Hepatocyte (in vitro differentiated cells): ENCODE measurements at regions not wholly inside any gene's neighbourhood (a gene's known extent, or its start where the extent isn't known, plus 50 kb on each side); places are given as distances from the start of the nearest gene placed in this dataset.

Source experiments
- CTCF ChIP-seq: fragments of 200-600 bp; sonication (generic); IDR thresholded peaks from 2 replicates; pipeline ENCODE4 v1.5.1; 2016; ENCODE audit warnings: antibody characterized with exemption, mild to moderate bottlenecking; ENCODE audit not compliant: poor library complexity
- EZH2 ChIP-seq: fragments of 200-600 bp; sonication (generic); IDR thresholded peaks from 2 replicates; pipeline ENCODE4 v1.6.1; 2016; ENCODE audit warnings: antibody characterized with exemption, mild to moderate bottlenecking, borderline replicate concordance
- EZH2phosphoT487 ChIP-seq: fragments of 200-600 bp; sonication (generic); IDR thresholded peaks from one replicate; pipeline ENCODE4 v1.6.1; 2018; ENCODE audit warnings: antibody characterized with exemption, mild to moderate bottlenecking, low read depth, moderate library complexity; ENCODE audit not compliant: unreplicated experiment, severe bottlenecking

DNA sequence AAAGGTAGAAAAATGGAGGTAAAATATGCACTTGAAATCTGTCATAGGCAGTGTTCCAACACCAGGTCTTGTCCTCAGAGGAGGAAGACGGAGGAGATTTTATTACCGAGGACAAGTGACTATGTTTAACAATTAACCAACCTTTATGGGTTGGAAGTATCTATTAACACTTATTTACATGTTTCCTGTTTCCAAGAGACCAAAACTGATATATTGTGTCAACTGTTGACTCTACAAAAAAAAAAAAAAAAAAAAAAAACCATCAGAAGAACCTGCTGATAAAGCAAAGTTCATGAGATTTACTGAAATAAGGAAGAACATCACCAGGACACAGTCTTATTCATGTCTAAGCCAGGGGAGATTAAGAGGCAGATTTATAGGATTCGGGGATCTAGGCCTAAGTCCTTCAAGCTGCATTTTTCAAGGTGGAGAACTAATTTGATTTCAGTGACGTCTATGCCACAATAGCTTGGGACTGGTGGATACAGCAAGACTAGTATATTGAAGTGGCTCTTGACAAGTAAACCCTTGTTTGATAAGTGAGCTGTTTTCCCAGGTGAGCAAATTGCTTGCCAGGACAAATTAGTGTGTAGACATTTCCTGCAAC lies 126.6 kb upstream of the NAA20 start:
- TF ChIP-seq CTCF, result no peak
- TF ChIP-seq EZH2, result no peak
- TF ChIP-seq EZH2phosphoT487, result no peak
